Sigmoid colon (tissue), 4 donors: ENCODE measurements at regions not wholly inside any gene's neighbourhood (a gene's known extent, or its start where the extent isn't known, plus 50 kb on each side); places are given as distances from the start of the nearest gene placed in this dataset.

Source experiments
- EP300 ChIP-seq, 4 donors: sonication (generic); formaldehyde crosslinking; IDR thresholded peaks; one replicate each; pipeline ENCODE4 v1.6.1; 2017; ENCODE audit warnings: antibody characterized with exemption in 4 of 4
- POLR2A ChIP-seq, 2 donors: fragments of 450-650 bp; IDR thresholded peaks; one replicate each; pipeline ENCODE4 v1.6.1; 2016; ENCODE audit warnings: antibody characterized with exemption in 2 of 2, mild to moderate bottlenecking in 2 of 2, moderate library complexity in 2 of 2
- TF ChIP-seq, protein P1 (sequence below), 4 experiments: fragments of 450-650 bp in 3 of 4; fragments of 200-600 bp in 1 of 4; IDR thresholded peaks; one replicate each; pipeline ENCODE4 v1.5.1; 2016 to 2019; ENCODE audit warnings: antibody characterized with exemption in 4 of 4, mild to moderate bottlenecking in 3 of 4, moderate library complexity in 2 of 4

DNA sequence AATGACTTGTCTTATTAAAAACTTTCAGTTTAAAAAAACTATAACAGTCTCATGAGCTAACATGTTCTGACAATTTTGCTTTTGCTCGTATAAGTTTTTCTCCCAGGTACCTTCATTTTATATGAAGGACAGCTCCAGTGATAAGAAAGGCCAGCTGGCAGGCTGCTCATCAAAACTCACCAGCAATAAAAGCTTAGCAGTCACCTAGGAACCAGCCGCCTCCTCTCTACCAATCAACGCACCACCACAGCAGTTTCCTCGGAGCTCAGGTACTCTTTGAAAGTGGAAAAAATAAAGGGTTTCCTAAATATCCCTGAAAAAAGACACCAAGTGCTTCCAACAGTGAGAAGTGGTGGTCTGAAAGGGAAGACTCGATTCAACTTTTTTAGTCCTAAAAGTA lies 100.9 kb upstream of the CCDC150 start:
- TF ChIP-seq, protein P1, sequence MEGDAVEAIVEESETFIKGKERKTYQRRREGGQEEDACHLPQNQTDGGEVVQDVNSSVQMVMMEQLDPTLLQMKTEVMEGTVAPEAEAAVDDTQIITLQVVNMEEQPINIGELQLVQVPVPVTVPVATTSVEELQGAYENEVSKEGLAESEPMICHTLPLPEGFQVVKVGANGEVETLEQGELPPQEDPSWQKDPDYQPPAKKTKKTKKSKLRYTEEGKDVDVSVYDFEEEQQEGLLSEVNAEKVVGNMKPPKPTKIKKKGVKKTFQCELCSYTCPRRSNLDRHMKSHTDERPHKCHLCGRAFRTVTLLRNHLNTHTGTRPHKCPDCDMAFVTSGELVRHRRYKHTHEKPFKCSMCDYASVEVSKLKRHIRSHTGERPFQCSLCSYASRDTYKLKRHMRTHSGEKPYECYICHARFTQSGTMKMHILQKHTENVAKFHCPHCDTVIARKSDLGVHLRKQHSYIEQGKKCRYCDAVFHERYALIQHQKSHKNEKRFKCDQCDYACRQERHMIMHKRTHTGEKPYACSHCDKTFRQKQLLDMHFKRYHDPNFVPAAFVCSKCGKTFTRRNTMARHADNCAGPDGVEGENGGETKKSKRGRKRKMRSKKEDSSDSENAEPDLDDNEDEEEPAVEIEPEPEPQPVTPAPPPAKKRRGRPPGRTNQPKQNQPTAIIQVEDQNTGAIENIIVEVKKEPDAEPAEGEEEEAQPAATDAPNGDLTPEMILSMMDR (IDR thresholded peaks at IDR 0.05): no peak
- no peak for TF ChIP-seq POLR2A (IDR thresholded peaks at IDR 0.05)
- no peak for TF ChIP-seq EP300 (IDR thresholded peaks at IDR 0.05)
